DMS114 treated with DMSO at 0.1 percent for 48 hours (cell line): ENCODE measurements at regions not wholly inside any gene's neighbourhood (a gene's known extent, or its start where the extent isn't known, plus 50 kb on each side); places are given as distances from the start of the nearest gene placed in this dataset.
"Not testable (repeated sequence)": the region's sequence is repeated elsewhere in the genome, so short reads cannot be mapped to it uniquely, and the experiment has no call there.

Experiments used
- DNase-seq: peaks from one replicate; lab custom pipeline; 2025; ENCODE audit not compliant: unreplicated experiment; lab: John Stamatoyannopoulos, UW

DNA sequence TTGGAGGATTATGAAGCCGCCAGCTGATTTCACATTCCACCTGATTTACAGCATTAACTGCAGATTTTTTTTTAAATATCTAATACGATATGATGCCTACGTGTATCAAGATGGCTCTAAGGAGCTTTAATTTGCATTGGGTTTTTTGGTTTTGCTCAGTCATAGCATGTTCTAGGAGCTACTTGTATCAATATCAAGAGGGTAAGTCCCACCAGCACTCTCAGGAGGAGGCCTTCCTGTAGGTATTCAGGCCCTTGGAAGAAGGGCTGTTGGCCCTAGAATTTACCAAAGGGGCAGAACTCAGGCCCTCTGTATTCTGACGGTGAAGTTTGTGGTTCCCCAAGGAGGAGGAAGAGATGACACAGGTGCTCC lies 97.2 kb upstream of the IPO5 start:
- no peak for DNase-seq

DNA sequence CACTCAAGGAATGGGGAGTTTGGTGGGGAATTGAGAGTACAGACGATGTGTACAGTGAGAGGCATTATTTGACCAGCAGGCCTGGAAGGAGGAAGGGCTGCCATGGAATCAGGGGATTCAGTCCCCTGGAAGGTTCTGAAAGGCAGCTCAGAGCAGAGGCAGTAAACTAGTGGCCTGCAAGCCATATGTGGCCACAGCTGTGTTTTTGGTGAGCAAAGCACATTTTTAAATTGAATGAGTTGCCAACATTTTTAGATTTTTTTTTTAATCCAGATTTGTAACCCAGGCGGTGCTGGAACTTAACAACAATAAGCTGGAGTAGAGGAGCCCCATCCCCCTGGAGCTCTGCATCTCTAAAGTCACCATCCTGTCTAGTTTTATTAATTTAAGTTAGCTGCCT lies 95.3 kb upstream of the IPO5 start:
- no peak for DNase-seq

DNA sequence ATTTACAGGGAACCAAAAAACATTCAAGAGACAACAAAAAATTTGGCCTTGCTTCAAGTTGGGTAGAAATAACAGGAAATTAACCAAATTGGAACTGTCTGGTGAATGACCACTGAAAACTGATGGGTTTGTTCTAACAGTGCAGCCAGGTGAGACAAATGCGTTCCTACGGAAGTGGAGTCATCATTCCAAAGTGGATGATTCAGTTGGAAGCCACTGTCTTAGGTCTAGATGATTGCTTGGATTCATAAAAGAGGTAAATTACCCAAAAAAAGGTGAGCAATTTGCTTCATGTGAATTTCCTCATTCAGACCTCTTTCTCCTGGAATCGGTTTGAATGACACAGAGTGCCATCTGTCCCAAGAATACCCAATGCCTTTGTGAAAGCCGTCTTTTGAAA lies 87.1 kb upstream of the IPO5 start:
- no peak for DNase-seq

DNA sequence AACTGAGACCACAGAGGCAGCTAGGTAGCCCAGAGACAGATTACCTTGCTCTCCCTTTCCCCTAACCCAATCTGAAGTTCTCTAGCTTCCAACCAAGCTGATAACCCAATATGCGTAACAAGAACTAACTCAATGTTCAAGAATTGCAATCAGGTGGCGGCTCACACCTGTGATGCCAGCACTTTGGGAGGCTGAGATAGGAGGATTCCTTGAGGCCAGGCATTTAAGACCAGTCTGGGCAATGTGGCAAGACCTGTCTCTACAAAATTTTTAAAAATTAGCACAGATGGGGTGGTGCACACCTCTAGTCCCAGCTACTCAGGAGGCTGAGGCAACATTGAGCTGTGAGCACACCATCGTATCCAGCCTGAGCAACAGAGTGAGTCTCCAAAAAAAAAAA lies 86.7 kb upstream of the IPO5 start:
- no peak for DNase-seq

DNA sequence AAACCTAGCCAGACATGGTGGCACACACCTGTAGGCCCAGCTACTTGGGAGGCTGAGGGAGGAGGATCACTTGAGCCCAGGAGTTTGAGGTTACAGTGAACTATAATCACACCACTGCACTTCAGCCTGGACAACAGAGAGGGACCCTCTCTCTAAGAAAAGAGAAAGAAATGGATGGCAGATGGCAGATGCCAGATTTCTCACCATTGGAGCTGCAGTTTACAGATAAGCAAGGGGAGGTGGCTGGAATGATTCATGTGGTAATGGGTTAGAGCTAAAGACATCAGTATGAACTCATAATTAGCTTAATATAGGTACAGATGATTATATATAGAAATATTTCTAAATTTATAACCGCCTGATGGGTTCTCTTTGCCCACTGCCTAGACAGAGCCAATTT lies 80.1 kb upstream of the IPO5 start:
- DNase-seq: no peak

DNA sequence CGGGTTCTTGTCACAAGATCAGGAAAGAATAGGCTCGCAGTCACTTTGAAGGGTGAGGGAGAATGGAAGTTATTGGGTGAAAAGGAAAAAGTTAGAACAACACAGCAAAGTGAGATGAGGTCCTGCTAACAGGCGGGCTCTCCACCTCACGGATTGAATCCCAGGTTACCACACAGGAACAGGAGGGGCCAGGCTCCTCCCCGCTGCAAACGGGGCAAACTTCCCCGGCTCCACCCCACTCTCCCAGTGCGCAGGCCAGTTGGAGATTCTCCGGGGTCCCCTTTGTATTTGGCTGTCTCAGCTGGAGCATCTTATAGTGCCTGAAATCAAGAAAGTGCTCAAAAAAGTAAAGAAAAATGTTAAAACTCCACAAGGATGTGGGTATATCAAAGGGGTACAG lies 78.3 kb upstream of the IPO5 start:
- DNase-seq: no peak

DNA sequence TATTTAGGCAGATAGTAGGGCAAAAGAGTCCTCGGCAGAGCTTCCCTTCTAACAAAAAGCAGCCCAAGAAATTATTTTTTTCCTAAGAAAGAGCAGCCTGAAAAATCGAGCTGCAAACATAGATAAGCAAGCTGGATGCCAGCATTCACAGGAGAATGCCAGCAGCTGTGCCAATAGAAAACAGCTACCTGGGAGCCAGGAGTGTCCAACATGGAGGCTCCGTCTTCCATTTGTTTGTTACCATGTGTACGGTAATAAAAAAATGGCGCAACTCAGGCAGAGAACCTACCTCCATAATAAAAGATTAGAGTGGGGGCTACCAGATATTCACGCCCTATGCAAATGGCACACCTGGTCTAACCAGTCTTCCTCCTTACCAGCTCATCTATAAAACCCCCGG lies 77.6 kb upstream of the IPO5 start:
- DNase-seq: no peak

DNA sequence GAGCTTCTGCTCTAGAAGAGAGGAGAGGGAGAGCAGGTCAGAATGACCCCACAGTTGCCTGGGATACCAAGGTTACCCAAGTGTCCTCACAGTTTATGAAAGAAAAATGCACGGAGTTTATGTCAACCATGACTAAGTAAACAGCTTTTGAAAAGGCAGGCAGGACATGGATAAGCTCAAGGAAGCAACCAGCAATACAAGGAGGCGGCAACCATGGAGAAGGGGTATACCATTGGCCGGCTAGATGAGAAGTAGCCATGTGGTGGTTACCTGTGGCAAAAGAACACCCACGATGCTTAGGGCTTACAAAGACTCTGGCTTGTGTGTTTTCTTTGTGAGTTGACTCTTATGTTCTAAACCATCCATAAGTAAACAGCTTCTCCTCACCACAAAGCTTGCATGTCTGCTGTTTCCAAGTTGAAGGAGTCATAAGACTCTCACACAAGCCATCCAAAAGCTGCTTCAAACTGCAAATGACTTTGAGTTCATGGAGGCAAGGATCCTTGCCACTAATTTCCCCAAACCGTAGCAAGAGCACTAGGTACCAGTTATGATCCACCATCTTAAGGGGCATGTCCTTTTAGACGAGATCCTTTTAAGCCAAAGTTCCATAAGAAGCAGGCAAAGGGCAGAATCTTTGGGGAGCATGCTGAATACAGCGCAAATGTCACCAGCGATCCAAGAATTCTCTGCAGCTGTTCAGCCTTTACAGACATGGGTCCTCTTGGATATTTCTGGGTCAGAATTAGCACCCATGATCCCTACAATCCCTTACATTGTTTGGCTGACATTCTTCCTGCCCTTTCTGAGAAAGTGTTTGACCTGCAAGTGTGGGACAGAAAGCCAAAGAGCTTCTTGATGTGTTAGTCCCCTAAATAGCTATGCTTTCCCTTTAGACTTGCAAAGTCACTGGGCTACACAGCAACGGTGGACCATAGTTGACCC lies 74.8 kb upstream of the IPO5 start:
- no peak for DNase-seq

DNA sequence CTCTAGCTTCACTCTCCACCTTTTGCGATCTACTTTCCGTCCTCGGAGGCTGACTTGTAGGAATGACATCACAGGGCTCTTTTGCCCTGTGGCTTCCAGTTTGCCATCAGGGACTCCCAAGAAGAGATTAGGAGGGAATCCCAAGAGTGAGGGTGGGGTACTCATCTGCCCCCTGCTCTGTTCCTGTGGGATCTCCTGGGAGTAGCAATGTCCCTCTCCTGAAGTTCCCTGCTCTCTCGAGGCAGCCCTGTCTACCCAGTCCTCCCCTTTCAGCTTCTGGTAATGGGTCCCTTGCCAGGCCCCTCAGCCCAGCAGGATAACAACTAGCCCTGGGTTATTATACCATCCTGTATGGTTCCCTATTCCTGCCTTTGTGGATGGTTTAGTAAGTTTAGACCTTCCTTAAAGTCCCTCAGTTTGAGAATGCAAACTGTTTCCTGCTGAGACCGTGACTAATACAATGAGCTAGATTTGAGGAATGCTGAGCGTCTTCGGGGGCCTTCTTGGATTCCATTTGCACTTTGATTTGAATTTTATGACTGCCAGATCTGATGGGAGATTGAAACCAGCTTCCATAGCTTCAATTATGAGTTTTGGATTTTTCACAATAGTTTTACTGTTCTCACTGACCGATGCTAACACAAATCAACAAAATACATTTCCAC lies 73.7 kb upstream of the IPO5 start:
- no peak for DNase-seq

DNA sequence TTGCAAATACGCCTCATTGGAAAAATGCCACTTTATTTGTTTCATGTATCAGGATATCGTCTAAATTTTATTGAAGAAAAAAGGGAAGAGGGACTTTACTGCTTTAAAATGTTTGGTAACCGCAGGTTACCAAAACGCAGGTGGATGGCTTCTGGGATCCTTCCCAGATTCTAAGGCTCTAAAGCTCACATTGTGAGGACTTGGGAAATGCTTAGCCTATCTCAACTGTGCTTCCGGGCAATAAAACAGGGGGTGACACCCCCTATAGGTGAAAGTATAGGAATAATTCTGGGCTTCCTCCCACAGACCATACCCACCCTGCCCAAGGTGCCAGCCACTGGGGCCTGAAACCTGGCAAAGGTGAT lies 73.2 kb upstream of the IPO5 start:
- no peak for DNase-seq

DNA sequence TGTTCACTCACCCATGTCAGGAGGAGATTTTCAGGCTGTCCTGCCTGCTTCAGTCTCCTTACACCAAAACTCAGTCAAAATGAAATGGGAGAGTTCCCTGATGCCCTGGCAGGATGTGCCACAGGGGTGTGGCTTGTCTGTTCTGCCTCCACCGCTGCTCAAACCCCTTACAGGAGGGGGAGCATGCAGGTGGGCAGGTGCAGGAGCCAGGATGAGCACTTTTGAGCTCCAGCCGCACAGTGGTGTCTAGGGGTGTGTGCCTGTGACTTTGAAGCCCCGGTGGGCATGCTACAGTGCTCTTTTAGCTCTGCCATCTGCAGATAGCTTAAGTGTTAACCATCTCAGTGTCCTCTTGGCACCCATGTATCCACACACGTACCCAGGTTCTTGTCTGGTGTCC lies 71.9 kb upstream of the IPO5 start:
- no peak for DNase-seq

DNA sequence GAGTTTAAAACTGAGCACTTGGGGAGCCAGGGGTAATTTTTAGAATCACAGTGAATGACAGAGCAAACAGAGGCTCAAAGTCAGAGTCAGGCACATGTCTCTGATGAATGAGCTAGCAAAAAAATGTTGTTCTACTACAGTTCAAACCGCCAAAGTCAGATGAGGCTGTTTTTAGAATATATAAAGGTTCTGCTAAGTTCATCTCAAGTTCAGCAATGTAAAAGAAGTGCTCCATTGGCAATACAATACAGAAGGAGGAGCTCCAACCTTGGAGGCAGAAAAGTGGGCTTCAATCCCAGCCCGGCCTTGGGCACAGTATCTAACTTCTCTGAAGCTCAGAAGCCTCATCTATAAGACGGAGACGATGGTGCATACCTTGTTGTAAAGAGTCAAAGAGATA lies 70.1 kb upstream of the IPO5 start:
- no peak for DNase-seq

DNA sequence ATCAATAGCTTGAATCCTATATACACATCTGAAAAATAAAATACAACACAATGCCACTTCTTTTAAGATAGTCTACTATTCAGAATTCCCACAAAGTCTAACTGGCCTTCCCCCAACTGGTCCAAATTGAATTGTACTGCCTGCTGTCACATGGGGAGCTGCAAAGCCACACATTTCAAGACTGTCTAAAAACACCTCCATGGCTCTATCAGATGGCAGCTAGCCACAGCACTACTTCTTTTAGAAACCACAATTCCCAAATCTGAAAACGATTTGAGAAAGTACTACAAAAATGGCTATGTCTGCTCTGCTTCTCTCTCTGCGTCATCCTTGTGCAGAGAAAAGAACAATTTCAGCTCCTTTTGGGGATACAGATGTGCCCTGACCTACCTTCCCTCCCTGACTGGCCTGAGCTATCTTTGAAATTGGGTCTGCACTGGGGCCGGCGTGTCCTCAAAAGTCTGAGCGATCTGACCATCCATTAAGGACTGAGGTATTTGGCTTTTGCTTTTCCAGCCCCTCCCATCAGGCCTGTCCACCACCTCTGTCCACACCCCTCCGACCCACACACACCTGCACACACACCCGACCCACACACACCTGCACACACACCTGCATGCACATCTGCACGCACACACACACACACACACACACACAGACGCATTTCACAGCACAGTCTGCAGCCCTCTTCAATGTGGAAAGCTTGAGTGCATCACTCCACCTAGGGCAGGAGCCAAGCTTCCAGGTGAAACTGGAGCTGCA lies 68.6 kb upstream of the IPO5 start:
- no peak for DNase-seq

DNA sequence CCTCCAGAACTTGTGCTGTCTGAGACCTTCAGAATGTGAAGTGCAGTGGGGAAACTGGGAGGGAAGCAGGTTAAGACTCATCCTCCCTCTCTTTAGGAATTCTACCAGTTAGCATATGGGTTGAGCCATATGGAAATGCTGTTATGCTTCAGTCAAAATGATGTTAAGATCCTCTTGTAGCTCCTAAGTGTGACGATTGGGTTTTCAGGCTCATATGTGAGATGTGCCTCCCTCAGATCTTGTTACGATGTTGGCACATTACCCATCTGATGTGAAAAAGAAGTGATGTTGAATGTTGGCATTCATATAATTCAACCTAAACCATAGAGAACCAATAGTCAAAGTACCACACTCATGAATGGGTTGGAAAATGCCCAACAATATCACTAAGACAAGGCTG lies 67.8 kb upstream of the IPO5 start:
- DNase-seq: no peak

DNA sequence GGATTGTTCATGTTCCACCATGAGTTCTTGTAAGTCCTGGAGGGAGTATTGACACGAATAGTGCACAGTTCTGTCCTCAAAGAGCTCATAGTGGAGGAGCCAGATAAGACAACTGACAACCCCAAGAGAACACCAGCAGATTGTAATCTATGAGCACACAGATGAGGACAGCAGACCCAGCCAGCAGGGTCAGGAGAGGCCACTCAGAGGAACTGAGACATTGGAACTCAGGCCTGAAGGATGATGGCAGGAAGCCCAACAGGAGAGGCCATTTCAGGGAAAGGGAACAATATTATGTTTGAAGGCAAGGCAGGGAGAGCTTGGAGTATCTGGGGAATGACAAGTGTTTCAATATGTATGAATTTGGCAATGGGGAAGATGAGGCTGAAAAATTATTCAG lies 63.7 kb upstream of the IPO5 start:
- DNase-seq: no peak

DNA sequence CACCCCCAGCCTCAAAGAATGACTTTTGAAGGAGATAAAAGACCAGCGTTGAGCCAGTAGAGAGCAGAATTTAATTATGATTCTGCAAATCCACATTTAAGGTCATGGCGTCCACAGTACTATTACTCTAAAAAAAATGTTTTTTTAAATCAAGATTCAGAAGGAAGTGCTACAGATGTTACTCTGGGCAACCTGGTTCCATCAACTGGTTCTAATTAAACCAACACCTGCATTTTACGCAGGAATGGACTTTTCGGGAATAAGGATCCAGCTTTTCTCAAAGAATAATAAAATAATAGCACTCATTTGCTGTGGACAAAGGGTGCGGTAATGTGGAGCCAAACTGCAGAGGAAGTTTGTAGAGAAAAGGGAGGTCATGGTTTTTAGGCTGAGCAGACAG lies 62.9 kb upstream of the IPO5 start:
- no peak for DNase-seq

DNA sequence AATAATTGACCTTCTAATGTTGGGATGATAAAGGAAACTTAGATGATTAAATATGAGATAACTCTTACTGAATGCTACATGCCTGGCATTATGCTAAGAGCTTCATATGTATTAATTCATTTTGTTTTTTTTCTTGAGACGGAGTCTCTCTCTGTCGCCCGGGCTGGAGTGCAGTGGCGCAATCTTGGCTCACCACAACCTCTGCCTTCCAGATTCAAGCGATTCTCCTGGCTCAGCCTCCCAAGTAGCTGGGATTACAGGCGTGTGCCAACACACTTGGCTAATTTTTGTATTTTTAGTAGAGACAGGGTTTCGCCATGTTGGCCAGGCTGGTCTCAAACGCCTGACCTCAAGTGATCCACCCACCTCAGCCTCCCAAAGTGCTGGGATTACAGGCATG lies 61.5 kb upstream of the IPO5 start:
- not testable (repeated sequence) for DNase-seq

DNA sequence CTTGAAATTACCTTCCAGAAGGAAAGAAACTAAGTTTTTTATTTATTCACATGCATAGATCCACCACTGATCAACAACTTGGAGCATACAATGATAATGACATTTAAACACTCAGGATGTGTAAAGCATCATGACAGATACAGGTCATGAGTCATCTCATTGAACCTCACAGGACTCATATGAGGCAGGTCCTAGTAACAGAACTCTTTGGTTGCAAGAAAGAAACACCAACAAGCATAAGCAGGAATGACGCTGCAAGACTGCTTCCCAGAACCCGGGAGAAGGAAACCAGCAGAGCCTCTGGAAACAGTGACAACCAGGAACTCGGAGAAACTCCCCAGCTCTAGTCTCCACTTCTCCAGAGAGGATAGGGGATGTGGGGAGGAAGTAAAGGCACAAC lies 60.8 kb upstream of the IPO5 start:
- no peak for DNase-seq

DNA sequence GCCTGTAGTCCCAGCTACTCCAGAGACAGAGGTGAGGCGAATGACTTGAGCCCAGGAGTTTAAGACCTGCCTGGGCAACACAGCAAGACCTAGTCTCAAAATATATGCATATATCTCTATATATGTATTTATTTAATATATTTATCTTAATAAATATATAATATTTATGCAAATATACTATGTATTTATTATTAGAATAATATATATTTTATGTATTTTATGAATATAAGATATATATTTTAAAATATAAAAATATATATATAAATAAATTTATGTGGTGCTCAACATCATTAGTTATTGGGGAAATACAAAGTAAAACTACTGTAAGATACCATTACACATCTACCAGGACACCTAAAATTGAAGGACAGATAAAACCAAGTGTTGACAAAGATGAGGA lies 58.1 kb upstream of the IPO5 start:
- no peak for DNase-seq

DNA sequence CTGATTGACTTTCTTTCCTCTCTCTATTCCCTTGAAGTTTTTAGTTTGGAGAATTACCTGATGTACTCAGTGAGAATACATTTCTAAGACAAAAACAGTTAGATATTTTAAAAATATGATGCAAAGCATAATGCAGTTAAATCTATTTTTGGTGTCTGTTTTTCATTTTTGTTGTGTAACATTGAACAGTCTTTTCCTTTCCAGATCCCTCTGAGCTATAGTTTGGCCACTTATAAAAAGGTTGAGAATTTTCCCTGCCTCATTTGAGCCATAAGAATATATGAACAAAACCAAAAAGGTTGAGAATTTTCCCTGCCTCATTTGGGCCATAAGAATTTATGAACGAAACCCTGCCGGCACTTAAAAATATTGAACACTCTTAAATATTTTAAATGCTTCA lies 57.0 kb upstream of the IPO5 start:
- no peak for DNase-seq

DNA sequence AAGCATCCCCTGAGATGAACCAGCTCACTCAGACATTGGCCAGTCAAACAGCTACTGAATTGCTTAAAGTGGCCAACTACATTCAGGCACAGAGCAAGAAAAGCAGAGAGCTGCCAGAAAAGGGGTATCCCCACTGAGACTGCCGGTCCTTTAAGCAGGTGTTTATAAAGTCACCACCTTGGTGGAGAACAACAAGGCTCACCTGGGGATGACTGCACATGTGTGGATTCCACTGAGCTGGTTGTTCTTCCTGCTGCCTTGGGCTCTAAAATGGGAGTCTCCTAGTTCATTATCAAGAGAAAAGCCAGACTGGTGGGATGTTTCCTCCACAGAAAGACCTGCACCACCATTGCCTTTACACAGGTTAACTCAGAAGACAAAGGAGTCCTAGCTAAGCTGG lies 51.8 kb upstream of the IPO5 start:
- DNase-seq: no peak
